H1 (cell line): ENCODE measurements at regions not wholly inside any gene's neighbourhood (a gene's known extent, or its start where the extent isn't known, plus 50 kb on each side); places are given as distances from the start of the nearest gene placed in this dataset.

ENCODE experiments used
- ASH2L ChIP-seq: fragments of 200-600, 300-600 bp; sonication (generic); IDR thresholded peaks from one replicate; pipeline ENCODE4 v1.7.1; 2017; ENCODE audit warnings: low read length
- CEBPB ChIP-seq: IDR thresholded peaks from 2 replicates; pipeline ENCODE4 v1.6.1; 2012; ENCODE audit warnings: low read depth, low read length
- EZH2 ChIP-seq: fragments of 200-600 bp; sonication (generic); IDR thresholded peaks from 2 replicates; pipeline ENCODE4 v1.7.1; 2012; ENCODE audit warnings: low read depth, mild to moderate bottlenecking, moderate library complexity, low read length, inconsistent platforms; ENCODE audit not compliant: severe bottlenecking
- PHF8 ChIP-seq: fragments of 200-600 bp; sonication (generic); conservative IDR thresholded peaks from 2 replicates; pipeline ENCODE4 v1.7.1; 2012; ENCODE audit warnings: low read depth, mild to moderate bottlenecking, inconsistent platforms, low read length, moderate library complexity
- POLR2A ChIP-seq, 2 experiments: IDR thresholded peaks; 1 replicate in 1 of 2; 2 replicates in 1 of 2; pipeline ENCODE4 v1.6.1; 2011; ENCODE audit warnings: low read depth in 2 of 2, low read length in 2 of 2, mild to moderate bottlenecking in 2 of 2; ENCODE audit errors: control extremely low read depth in 1 of 2
- POLR2AphosphoS5 ChIP-seq: IDR thresholded peaks from 2 replicates; pipeline ENCODE4 v1.6.1; 2011; ENCODE audit warnings: low read depth, low read length
- RAD21 ChIP-seq, 2 experiments: IDR thresholded peaks in 1 of 2; conservative IDR thresholded peaks in 1 of 2; 2 replicates each; pipeline ENCODE4 v1.6.1; 2011; ENCODE audit warnings: low read depth in 2 of 2, low read length in 2 of 2, improper control_type of control experiment in 1 of 2, inconsistent platforms in 1 of 2, mild to moderate bottlenecking in 1 of 2, moderate library complexity in 1 of 2
- TAF1 ChIP-seq: IDR thresholded peaks from 2 replicates; pipeline ENCODE4 v1.6.1; 2011; ENCODE audit warnings: mild to moderate bottlenecking, low read depth, low read length
- TEAD4 ChIP-seq: IDR thresholded peaks from 2 replicates; pipeline ENCODE4 v1.6.1; 2012; ENCODE audit warnings: low read depth, low read length, inconsistent platforms, mixed read lengths
- YY1 ChIP-seq: IDR thresholded peaks from 2 replicates; pipeline ENCODE4 v1.6.1; 2011; ENCODE audit warnings: low read depth, mild to moderate bottlenecking, low read length
- TF ChIP-seq, protein P1 (sequence below), 3 experiments: IDR thresholded peaks; 1 replicate in 2 of 3; 2 replicates in 1 of 3; pipeline versions ENCODE4 v1.5.1 to v1.6.1; 2011; ENCODE audit warnings: low read length in 3 of 3, mild to moderate bottlenecking in 3 of 3, inconsistent platforms in 2 of 3, low read depth in 1 of 3, moderate library complexity in 1 of 3; ENCODE audit not compliant: insufficient read depth in 1 of 3; ENCODE audit errors: control extremely low read depth in 1 of 3
- TF ChIP-seq, protein P2 (sequence below): IDR thresholded peaks from 2 replicates; pipeline ENCODE4 v1.6.1; 2011; ENCODE audit warnings: low read depth, mild to moderate bottlenecking, low read length; ENCODE audit not compliant: insufficient read depth
- TF ChIP-seq, protein P3 (sequence below): IDR thresholded peaks from 2 replicates; pipeline ENCODE4 v1.6.1; 2012; ENCODE audit warnings: inconsistent platforms

DNA sequence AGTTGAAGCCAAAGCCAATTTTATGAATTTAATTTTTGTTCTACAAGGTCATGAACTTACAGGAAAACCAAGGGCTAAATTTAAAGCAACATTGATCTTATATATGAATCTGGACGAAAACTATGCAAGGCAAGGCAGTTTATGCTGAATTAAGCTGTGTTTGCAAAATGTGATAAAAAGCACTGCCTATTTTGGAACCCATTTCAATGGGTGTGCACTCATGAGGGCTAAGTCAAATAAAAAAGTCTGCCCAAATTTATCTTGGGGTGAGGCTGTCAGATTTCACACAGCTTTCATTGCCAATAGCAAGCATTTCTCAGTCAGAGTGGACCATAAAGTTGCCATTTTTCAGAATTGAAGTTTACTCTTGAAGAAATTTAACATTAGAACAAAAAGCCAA lies 199.9 kb downstream of the LURAP1L start:
- TF ChIP-seq TAF1 (no peak), EZH2 (no peak), POLR2A (IDR thresholded peaks at IDR 0.05; ENCODE audit: control extremely low read depth in 1 of 2, low read depth in 2 of 2, low read length in 2 of 2) (no peak), TEAD4 (no peak), ASH2L (no peak), CEBPB (no peak), RAD21 (IDR thresholded peaks at IDR 0.05 in 1 of 2, conservative IDR thresholded peaks at IDR 0.05 in 1 of 2; ENCODE audit: low read depth in 2 of 2, low read length in 2 of 2) (no peak), PHF8 (no peak), YY1 (no peak), POLR2AphosphoS5 (no peak)
- TF ChIP-seq, protein P1, sequence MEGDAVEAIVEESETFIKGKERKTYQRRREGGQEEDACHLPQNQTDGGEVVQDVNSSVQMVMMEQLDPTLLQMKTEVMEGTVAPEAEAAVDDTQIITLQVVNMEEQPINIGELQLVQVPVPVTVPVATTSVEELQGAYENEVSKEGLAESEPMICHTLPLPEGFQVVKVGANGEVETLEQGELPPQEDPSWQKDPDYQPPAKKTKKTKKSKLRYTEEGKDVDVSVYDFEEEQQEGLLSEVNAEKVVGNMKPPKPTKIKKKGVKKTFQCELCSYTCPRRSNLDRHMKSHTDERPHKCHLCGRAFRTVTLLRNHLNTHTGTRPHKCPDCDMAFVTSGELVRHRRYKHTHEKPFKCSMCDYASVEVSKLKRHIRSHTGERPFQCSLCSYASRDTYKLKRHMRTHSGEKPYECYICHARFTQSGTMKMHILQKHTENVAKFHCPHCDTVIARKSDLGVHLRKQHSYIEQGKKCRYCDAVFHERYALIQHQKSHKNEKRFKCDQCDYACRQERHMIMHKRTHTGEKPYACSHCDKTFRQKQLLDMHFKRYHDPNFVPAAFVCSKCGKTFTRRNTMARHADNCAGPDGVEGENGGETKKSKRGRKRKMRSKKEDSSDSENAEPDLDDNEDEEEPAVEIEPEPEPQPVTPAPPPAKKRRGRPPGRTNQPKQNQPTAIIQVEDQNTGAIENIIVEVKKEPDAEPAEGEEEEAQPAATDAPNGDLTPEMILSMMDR (IDR thresholded peaks at IDR 0.05; ENCODE audit: control extremely low read depth in 1 of 3, insufficient read depth in 1 of 3, low read depth in 1 of 3, low read length in 3 of 3), result no peak
- TF ChIP-seq, protein P2, sequence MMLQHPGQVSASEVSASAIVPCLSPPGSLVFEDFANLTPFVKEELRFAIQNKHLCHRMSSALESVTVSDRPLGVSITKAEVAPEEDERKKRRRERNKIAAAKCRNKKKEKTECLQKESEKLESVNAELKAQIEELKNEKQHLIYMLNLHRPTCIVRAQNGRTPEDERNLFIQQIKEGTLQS, result no peak
- TF ChIP-seq, protein P3, sequence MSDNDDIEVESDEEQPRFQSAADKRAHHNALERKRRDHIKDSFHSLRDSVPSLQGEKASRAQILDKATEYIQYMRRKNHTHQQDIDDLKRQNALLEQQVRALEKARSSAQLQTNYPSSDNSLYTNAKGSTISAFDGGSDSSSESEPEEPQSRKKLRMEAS, result no peak
